ENCODE measurements at regions not wholly inside any gene's neighbourhood (a gene's known extent, or its start where the extent isn't known, plus 50 kb on each side); places are given as distances from the start of the nearest gene placed in this dataset.
A peak's percentile ranks its signal among the peaks of the same experiment; 100 is the strongest.
"Not testable (repeated sequence)": the region's sequence is repeated elsewhere in the genome, so short reads cannot be mapped to it uniquely, and the experiment has no call there.

DNA sequence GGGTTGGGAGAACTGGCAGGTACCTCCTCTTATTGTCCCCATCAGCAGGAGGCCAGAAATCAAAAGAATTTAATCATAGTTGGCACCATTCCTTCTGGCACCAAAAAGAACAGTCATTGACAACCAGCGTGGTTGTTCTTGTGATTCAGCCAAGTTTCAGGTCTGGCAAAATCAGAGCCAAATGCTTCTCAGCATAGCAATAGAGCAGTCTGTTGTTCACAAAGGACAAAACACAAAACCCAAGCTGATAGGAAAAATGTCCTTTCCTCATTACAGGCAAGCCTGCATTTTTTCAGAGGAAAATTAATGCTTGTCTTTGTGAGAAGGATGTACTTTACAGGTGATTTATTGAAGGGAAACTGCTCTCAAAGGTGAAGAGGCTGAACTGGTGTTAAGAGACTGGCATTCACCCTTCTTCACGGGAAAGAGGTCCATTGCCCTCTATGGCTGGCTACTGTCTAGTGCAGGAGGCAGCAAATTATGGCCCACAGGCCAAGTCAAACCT is 241.8 kb upstream of the ARHGAP42 start:
- ChIA-PET POLR2A (no interaction called here), CTCF (no interaction called here)
- BruUV-seq (replicated peaks): no TSS peak
- H3K4me1 Mint-ChIP-seq (ENCODE audit: low read depth, unreplicated experiment): no peaks in the 10 kb centered on the region
- peak in 1 of 2 experiments; percentile 15 for DNase-seq
- no peaks in the 10 kb centered on the region for H3K36me3 ChIP-seq (ENCODE audit: control insufficient read depth, insufficient read depth, low read length)
- peaks cover 25% of the 10 kb centered on the region for H3K9me3 Mint-ChIP-seq (ENCODE audit: unreplicated experiment)
- H3K4me3 ChIP-seq (ENCODE audit: low read depth, low read length): no peak overlapping the region
- no peaks in the 10 kb centered on the region for H3K36me3 Mint-ChIP-seq (ENCODE audit: insufficient read depth, unreplicated experiment)
- no peak overlapping the region for H3K27ac Mint-ChIP-seq (ENCODE audit: unreplicated experiment)
- no peaks in the 10 kb centered on the region for H3K4me1 ChIP-seq
- no peak overlapping the region for H3K4me3 Mint-ChIP-seq (ENCODE audit: unreplicated experiment)
- intact Hi-C loops (cut with micrococcal nuclease; ENCODE audit: unreplicated experiment): no loop called here
- peak; percentile 15 to 38 for TF ChIP-seq CTCF (IDR thresholded peaks at IDR 0.05; ENCODE audit: insufficient read depth in 1 of 2, low read depth in 1 of 2, low read length in 1 of 2, severe bottlenecking in 1 of 2, unreplicated experiment in 1 of 2)
- no peaks in the 10 kb centered on the region for H3K27me3 Mint-ChIP-seq (ENCODE audit: insufficient read depth, unreplicated experiment)
- no peaks in the 10 kb centered on the region for H3K27me3 ChIP-seq (replicated peaks; ENCODE audit: control insufficient read depth, insufficient read depth, low read length)
- 0 out of 2 replicates have a peak, but pooled peaks cover 5% of the 10 kb centered on the region for H3K9me3 ChIP-seq

DNA sequence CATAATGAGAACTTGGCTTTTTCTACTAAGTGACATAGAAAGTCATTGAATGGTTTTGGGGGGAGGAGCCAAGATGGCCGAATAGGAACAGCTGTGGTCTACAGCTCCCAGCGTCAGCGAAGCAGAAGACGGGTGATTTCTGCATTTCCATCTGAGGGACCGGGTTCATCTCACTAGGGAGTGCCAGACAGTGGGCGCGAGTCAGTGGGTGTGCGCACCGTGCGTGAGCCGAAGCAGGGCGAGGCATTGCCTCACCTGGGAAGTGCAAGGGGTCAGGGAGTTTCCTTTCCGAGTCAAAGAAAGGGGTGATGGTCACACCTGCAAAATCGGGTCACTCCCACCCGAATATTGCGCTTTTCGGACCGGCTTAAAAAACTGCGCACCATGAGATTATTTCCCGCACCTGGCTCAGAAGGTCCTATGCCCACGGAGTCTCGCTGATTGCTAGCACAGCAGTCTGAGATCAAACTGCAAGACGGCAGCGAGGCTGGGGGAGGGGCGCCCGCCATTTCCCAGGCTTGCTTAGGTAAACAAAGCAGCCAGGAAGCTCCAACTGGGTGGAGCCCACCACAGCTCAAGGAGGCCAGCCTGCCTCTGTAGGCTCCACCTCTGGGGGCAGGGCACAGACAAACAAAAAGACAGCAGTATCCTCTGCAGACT is 235.2 kb upstream of the ARHGAP42 start:
- DNase-seq; H3K27me3 Mint-ChIP-seq (ENCODE audit: insufficient read depth, unreplicated experiment); H3K4me3 ChIP-seq (ENCODE audit: low read depth, low read length); H3K27me3 ChIP-seq (replicated peaks; ENCODE audit: control insufficient read depth, insufficient read depth, low read length); H3K4me1 ChIP-seq; intact Hi-C loops (cut with micrococcal nuclease; ENCODE audit: unreplicated experiment); H3K36me3 Mint-ChIP-seq (ENCODE audit: insufficient read depth, unreplicated experiment); H3K27ac Mint-ChIP-seq (ENCODE audit: unreplicated experiment); H3K4me1 Mint-ChIP-seq (ENCODE audit: low read depth, unreplicated experiment); H3K4me3 Mint-ChIP-seq (ENCODE audit: unreplicated experiment); CTCF ChIA-PET; H3K9me3 ChIP-seq; BruUV-seq (replicated peaks); POLR2A ChIA-PET; H3K36me3 ChIP-seq (ENCODE audit: control insufficient read depth, insufficient read depth, low read length): not testable (repeated sequence)
- peaks cover 23% of the 10 kb centered on the region for H3K9me3 Mint-ChIP-seq (ENCODE audit: unreplicated experiment)

DNA sequence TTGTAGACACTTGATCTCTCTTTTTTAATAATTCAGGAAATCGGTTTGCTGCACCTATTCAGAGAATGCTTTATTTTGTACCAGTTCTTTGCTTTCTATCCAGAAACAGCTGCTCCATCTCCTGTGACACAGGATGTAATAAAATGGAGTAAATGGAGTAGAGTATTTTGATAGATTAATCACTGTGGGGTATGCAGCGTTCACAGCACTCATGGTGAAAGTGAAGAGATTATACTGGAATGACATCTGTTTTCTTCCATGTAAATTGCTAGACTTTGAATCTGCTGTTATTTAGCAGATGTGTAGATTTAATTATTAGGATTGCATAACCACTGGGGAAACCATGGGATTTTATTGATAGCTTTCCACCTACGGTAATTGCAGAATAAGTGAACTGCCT is 227.3 kb upstream of the ARHGAP42 start:
- no peaks in the 10 kb centered on the region for H3K27me3 ChIP-seq (replicated peaks; ENCODE audit: control insufficient read depth, insufficient read depth, low read length)
- H3K4me3 ChIP-seq (ENCODE audit: low read depth, low read length): no peak overlapping the region
- Mint-ChIP-seq H3K9me3 (ENCODE audit: unreplicated experiment) (peaks cover 13% of the 10 kb centered on the region), H3K36me3 (ENCODE audit: insufficient read depth, unreplicated experiment) (no peaks in the 10 kb centered on the region), H3K4me3 (ENCODE audit: unreplicated experiment) (no peak overlapping the region), H3K27me3 (ENCODE audit: insufficient read depth, unreplicated experiment) (no peaks in the 10 kb centered on the region), H3K4me1 (ENCODE audit: low read depth, unreplicated experiment) (peaks cover 5% of the 10 kb centered on the region), H3K27ac (ENCODE audit: unreplicated experiment) (no peak overlapping the region)
- H3K4me1 ChIP-seq: no peaks in the 10 kb centered on the region
- H3K9me3 ChIP-seq: 0 out of 2 replicates have a peak, but pooled peaks cover 4% of the 10 kb centered on the region
- CTCF ChIA-PET: no interaction called here
- H3K36me3 ChIP-seq (ENCODE audit: control insufficient read depth, insufficient read depth, low read length): no peaks in the 10 kb centered on the region
- TF ChIP-seq CTCF (IDR thresholded peaks at IDR 0.05; ENCODE audit: insufficient read depth in 1 of 2, low read depth in 1 of 2, low read length in 1 of 2, severe bottlenecking in 1 of 2, unreplicated experiment in 1 of 2): no peak
- BruUV-seq (replicated peaks): no TSS peak
- intact Hi-C loops (cut with micrococcal nuclease; ENCODE audit: unreplicated experiment): no loop called here
- POLR2A ChIA-PET: no interaction called here
- no peak for DNase-seq
